Suprapubic skin (tissue), 4 donors: ENCODE measurements at regions not wholly inside any gene's neighbourhood (a gene's known extent, or its start where the extent isn't known, plus 50 kb on each side); places are given as distances from the start of the nearest gene placed in this dataset.

Experiments used
- DNase-seq, 2 donors: peaks; one replicate each; pipeline ENCODE4 v3.0.0-alpha.2; 2019; ENCODE audit warnings: low spot score in 2 of 2
- H3K27ac ChIP-seq: fragments of 200-600 bp; sonication (generic); one replicate; pipeline ENCODE4 v1.5.1; 2019
- H3K27me3 ChIP-seq: fragments of 200-600 bp; sonication (generic); one replicate; pipeline ENCODE4 v1.5.1; 2019
- H3K36me3 ChIP-seq: fragments of 200-600 bp; sonication (generic); one replicate; pipeline ENCODE4 v1.5.1; 2019
- H3K4me1 ChIP-seq: fragments of 200-600 bp; sonication (generic); one replicate; pipeline ENCODE4 v1.5.1; 2019
- H3K4me3 ChIP-seq: fragments of 200-600 bp; sonication (generic); one replicate; pipeline ENCODE4 v1.5.1; 2019; ENCODE audit warnings: mild to moderate bottlenecking
- H3K9me3 ChIP-seq: fragments of 200-600 bp; sonication (generic); one replicate; pipeline ENCODE4 v1.5.1; 2019
- EP300 ChIP-seq: sonication (generic); formaldehyde crosslinking; IDR thresholded peaks from one replicate; pipeline ENCODE4 v1.6.1; 2017; ENCODE audit warnings: antibody characterized with exemption
- POLR2A ChIP-seq, 2 donors: fragments of 450-650 bp; IDR thresholded peaks; one replicate each; pipeline ENCODE4 v1.6.1; 2017; ENCODE audit warnings: antibody characterized with exemption in 2 of 2, mild to moderate bottlenecking in 2 of 2, moderate library complexity in 2 of 2
- POLR2AphosphoS5 ChIP-seq, 3 donors: sonication (generic); formaldehyde crosslinking; IDR thresholded peaks; one replicate each; pipeline ENCODE4 v1.6.1; 2017; ENCODE audit warnings: antibody characterized with exemption in 3 of 3
- WGBS: methylation state at CpG from one replicate; pipeline ENCODE4 v1.1.5; 2018; 5-methylcytosine and 5-hydroxymethylcytosine counted together
- TF ChIP-seq, protein P1 (sequence below), 2 donors: fragments of 200-600 bp in 1 of 2; fragments of 450-650 bp in 1 of 2; sonication (generic) in 1 of 2; IDR thresholded peaks; one replicate each; pipeline ENCODE4 v1.5.1; 2016 to 2019; ENCODE audit warnings: antibody characterized with exemption in 2 of 2, mild to moderate bottlenecking in 1 of 2, moderate library complexity in 1 of 2

DNA sequence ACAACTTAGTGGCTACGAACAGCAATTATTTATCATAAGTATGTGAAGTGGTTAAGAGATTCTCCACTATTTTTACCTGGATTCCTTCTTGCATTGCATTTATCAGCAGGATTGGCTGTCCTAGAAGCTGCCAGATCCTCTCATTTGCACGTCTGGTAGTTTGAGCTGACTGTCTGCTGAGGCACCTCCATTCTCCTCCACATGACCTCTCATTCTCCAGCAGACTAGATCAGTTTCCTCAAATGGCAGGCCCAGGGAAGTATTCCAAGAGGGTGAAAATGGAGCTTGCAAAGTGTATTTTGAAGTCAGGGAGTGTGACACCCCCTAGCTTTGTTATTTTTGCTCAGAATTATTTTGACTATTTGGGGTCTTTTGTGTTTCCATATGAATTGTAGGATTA lies 870.1 kb downstream of the CDH11 start:
- WGBS = 56% methylated on average over 2 of the region's 2 CpGs
- peaks cover 8% of the 10 kb centered on the region for H3K4me1 ChIP-seq
- H3K36me3 ChIP-seq = no peaks in the 10 kb centered on the region
- no peaks in the 10 kb centered on the region for H3K27me3 ChIP-seq
- no peaks in the 10 kb centered on the region for H3K9me3 ChIP-seq
- no peak overlapping the region for H3K4me3 ChIP-seq
- TF ChIP-seq POLR2A (IDR thresholded peaks at IDR 0.05) (no peak), EP300 (no peak), POLR2AphosphoS5 (IDR thresholded peaks at IDR 0.05) (no peak)
- no peak overlapping the region for H3K27ac ChIP-seq
- DNase-seq = no peak

DNA sequence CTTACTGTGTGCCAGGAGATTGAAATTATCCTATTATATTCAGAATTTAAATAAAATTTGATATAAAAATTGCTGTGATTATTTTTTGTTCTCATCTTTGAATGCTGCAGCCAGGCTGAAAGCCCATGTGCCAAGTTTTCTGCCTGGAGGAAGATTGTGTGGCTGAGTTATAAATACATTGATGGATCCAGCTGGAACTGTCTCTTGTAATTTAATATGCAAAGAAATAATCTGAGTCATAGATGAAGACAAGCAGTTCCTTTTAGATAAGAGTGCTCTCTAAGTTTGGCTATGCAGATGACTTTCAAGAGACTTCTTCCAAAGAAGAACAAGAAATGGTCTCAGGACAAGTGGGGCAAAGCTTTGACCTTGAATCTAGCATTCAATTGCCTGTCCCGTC lies 871.0 kb downstream of the CDH11 start:
- DNase-seq = no peak
- Histone ChIP-seq H3K4me1 (peaks cover 8% of the 10 kb centered on the region), H3K27me3 (no peaks in the 10 kb centered on the region), H3K4me3 (no peak overlapping the region), H3K27ac (no peak overlapping the region), H3K36me3 (no peaks in the 10 kb centered on the region), H3K9me3 (no peaks in the 10 kb centered on the region)
- no peak for TF ChIP-seq POLR2AphosphoS5 (IDR thresholded peaks at IDR 0.05)
- no peak for TF ChIP-seq EP300
- TF ChIP-seq, protein P1, sequence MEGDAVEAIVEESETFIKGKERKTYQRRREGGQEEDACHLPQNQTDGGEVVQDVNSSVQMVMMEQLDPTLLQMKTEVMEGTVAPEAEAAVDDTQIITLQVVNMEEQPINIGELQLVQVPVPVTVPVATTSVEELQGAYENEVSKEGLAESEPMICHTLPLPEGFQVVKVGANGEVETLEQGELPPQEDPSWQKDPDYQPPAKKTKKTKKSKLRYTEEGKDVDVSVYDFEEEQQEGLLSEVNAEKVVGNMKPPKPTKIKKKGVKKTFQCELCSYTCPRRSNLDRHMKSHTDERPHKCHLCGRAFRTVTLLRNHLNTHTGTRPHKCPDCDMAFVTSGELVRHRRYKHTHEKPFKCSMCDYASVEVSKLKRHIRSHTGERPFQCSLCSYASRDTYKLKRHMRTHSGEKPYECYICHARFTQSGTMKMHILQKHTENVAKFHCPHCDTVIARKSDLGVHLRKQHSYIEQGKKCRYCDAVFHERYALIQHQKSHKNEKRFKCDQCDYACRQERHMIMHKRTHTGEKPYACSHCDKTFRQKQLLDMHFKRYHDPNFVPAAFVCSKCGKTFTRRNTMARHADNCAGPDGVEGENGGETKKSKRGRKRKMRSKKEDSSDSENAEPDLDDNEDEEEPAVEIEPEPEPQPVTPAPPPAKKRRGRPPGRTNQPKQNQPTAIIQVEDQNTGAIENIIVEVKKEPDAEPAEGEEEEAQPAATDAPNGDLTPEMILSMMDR (IDR thresholded peaks at IDR 0.05) = no peak
- TF ChIP-seq POLR2A (IDR thresholded peaks at IDR 0.05) = no peak
- 33% methylated on average over 1 of the region's 1 CpG for WGBS

DNA sequence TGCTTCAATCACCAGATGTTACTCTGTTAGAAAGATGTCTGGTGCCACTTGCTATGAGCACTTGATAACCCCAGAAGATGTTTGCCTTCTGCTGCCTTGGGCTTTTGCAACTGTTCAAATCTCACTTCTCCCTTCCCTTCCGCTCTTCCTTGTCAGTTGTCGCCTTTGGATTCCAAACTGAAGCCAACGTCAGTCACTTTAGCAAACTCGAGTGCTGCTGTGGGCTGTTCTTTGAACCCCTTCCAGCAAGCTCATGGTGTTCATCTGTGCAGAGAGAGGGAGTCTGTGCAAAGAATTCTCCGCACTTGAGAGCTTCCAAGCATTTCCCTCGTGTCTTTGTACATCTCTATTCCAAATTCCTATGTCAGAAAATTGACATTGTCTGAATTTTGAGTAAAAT lies 879.4 kb downstream of the CDH11 start:
- DNase-seq = no peak
- Histone ChIP-seq H3K4me1 (no peaks in the 10 kb centered on the region), H3K4me3 (no peak overlapping the region), H3K27me3 (no peaks in the 10 kb centered on the region), H3K9me3 (no peaks in the 10 kb centered on the region), H3K36me3 (no peaks in the 10 kb centered on the region), H3K27ac (no peak overlapping the region)
- 53% methylated on average over 6 of the region's 6 CpGs for WGBS
- TF ChIP-seq, protein P1 (IDR thresholded peaks at IDR 0.05) = no peak
- TF ChIP-seq POLR2A (IDR thresholded peaks at IDR 0.05) = no peak
- TF ChIP-seq EP300 = no peak
- TF ChIP-seq POLR2AphosphoS5 (IDR thresholded peaks at IDR 0.05) = no peak

DNA sequence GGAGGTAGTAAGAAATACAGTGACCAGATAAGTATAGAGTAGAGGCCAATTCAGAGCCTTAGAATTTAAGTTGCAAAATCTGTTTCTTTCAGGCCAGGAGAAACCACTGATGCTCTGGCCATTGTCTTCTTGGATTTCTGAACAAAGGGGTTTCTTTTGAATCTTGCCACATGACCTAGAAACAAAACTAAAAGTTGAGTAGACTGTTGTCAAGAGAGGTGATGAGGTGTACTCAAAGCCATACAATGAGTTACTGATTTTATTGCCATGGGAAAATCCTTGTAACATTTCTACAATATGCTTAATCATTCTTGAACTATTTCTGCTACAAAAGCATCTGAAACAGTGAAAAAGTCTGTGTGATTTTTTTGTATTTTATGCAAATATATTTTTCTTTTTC lies 881.3 kb downstream of the CDH11 start:
- H3K27ac ChIP-seq = no peak overlapping the region
- H3K9me3 ChIP-seq = no peaks in the 10 kb centered on the region
- no peaks in the 10 kb centered on the region for H3K36me3 ChIP-seq
- H3K27me3 ChIP-seq = no peaks in the 10 kb centered on the region
- TF ChIP-seq POLR2A (IDR thresholded peaks at IDR 0.05) (no peak), POLR2AphosphoS5 (IDR thresholded peaks at IDR 0.05) (no peak), EP300 (no peak)
- TF ChIP-seq, protein P1 (IDR thresholded peaks at IDR 0.05) = no peak
- H3K4me3 ChIP-seq = no peak overlapping the region
- no peaks in the 10 kb centered on the region for H3K4me1 ChIP-seq
- DNase-seq = no peak

DNA sequence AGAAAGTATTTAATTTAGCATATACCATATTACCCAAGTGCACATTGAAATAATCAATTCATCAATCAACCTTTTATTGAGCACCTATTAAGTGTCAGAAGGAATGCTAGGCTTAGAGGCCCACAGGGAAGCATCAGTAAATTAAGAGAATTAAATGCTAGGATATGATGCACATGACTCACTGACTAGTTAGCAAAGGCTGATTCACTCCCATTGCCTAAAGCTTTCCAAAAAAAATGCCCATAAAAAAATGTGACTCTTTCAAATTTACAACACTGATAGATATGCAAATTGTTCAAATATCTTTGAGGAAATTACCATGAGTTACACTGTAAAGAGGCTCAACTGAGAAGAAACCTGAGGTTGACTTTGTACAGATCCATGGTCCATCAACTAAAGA lies 883.3 kb downstream of the CDH11 start:
- Histone ChIP-seq H3K4me3 (no peak overlapping the region), H3K27ac (no peak overlapping the region), H3K4me1 (no peaks in the 10 kb centered on the region), H3K36me3 (no peaks in the 10 kb centered on the region), H3K27me3 (no peaks in the 10 kb centered on the region), H3K9me3 (no peaks in the 10 kb centered on the region)
- no peak for DNase-seq
- TF ChIP-seq EP300 (no peak), POLR2A (IDR thresholded peaks at IDR 0.05) (no peak), POLR2AphosphoS5 (IDR thresholded peaks at IDR 0.05) (no peak)
- TF ChIP-seq, protein P1 (IDR thresholded peaks at IDR 0.05) = no peak

DNA sequence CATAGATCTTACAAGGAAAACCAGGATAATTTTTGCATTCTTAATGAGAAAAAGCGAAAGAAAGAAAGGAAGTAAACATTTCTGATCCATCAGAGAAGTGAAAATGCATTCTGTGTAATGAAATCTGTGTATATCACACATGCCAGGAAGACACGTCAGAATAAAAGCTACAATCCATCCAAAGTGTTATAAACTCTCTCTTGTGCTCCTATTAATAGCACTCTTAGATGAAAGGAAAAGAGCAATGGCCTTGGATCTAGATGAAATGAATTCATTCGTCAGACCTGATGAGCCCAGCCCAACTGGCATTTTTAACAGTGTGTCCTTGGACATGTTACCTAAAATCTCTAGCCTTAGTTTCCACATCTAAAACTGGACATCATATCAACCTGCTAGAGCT lies 885.5 kb downstream of the CDH11 start:
- Histone ChIP-seq H3K9me3 (no peaks in the 10 kb centered on the region), H3K4me1 (no peaks in the 10 kb centered on the region), H3K36me3 (no peaks in the 10 kb centered on the region), H3K27ac (no peak overlapping the region), H3K27me3 (no peaks in the 10 kb centered on the region), H3K4me3 (no peak overlapping the region)
- no peak for DNase-seq
- WGBS = 63% methylated on average over 3 of the region's 3 CpGs
- TF ChIP-seq POLR2AphosphoS5 (IDR thresholded peaks at IDR 0.05) (no peak), EP300 (no peak), POLR2A (IDR thresholded peaks at IDR 0.05) (no peak)
- TF ChIP-seq, protein P1 (IDR thresholded peaks at IDR 0.05) = no peak
